ENCODE measurements at regions not wholly inside any gene's neighbourhood (a gene's known extent, or its start where the extent isn't known, plus 50 kb on each side); places are given as distances from the start of the nearest gene placed in this dataset.

DNA sequence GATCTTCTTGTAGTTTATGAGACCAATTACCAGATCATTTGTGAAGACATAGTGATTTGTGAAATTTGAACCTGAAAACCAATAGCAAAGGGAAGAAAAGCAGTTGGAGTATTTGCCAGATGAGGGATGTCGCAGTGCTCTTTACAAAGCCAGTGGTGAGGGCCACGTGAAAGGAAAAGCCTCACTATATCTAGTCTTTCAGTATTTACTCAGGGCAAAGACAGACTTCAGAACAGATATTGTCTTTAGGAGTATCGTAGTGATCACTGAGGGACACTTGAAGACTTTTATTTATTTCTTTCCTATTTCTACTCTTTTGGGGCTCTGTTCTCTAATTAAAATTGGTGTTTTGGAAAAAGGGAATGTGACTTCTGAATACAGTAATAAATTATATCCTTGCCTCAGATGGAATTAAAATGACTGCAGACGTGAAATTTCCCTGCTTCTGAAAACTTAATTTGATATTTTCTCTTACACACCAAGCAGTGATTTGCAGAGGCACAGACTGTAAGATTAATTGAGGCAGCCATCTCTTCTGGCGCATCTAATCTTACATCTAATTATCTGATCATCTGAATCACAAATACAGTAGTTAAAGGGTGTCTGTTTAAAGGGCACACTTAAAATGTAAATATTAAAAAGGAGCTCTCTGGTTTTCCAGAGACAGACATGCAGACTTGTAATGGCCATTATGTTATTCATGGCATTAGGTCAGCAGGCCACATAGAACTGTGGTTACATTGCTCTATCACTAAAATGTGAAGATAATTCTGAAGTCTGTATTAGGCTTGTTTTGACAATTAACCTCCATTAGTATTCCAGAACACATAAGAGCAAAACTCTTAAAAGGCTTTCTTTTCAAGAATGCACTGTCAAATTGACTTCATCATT lies 193.0 kb upstream of the GOLIM4 start:
- H3K27me3 ChIP-seq (ENCODE audit: insufficient read depth, low read length, poor library complexity): no peaks in the 10 kb centered on the region
- H3K4me3 ChIP-seq (ENCODE audit: low read length): no peak overlapping the region
- no peak overlapping the region for H4K5ac ChIP-seq (ENCODE audit: low read length)
- H2BK120ac ChIP-seq (ENCODE audit: low read depth, low read length): no peak overlapping the region
- H3K4me1 ChIP-seq (ENCODE audit: control insufficient read depth, low read depth, low read length): no peaks in the 10 kb centered on the region
- no peak overlapping the region for H3K4me2 ChIP-seq (ENCODE audit: low read length)
- no peaks in the 10 kb centered on the region for H3K79me2 ChIP-seq (ENCODE audit: control insufficient read depth, insufficient read depth, low read length)
- no peak overlapping the region for H2BK5ac ChIP-seq (ENCODE audit: low read length)
- H3K23ac ChIP-seq (ENCODE audit: low read length): no peak overlapping the region
- H3K9ac ChIP-seq (ENCODE audit: low read length): no peak overlapping the region
- no peak overlapping the region for H4K8ac ChIP-seq (ENCODE audit: low read depth, low read length)
- H3K36me3 ChIP-seq (ENCODE audit: control insufficient read depth, insufficient read depth, low read length): no peaks in the 10 kb centered on the region
- H2AK5ac ChIP-seq (ENCODE audit: low read length): no peak overlapping the region
- no peak overlapping the region for H2BK15ac ChIP-seq (replicated peaks; ENCODE audit: low read depth)
- WGBS (ENCODE audit: extremely low coverage, insufficient coverage, low lambda C conversion rate): no CpG with 5 or more reads among the region's 5 CpGs
- H3K4ac ChIP-seq (ENCODE audit: low read depth, low read length): no peak overlapping the region
- no peaks in the 10 kb centered on the region for H3K79me1 ChIP-seq (ENCODE audit: low read length)
- no peak overlapping the region for H3K27ac ChIP-seq (ENCODE audit: low read depth, low read length)
- DNase-seq: no peak
- no peak overlapping the region for H3K18ac ChIP-seq (ENCODE audit: low read length)
- no peak overlapping the region for H3K56ac ChIP-seq (ENCODE audit: low read length)

DNA sequence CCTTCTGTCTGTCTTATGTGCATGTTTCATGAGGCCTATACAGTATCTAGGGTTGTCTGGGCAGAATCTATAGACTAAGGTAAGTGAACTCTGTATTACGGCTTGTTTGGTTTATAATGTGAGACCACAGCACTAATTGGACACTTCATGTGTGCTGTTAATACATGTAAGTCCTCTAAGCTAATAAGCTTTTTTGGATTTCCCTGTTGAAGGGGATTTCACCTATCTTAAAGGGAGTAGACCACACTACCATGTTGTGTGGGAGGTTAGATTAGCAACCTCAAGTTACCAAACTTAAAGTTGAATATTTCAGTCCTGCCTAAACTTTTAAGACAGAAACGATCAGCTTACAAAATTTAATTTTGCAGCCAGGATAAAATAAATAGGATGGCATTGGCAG lies 189.8 kb upstream of the GOLIM4 start:
- no peak for DNase-seq
- no peak overlapping the region for H3K23ac ChIP-seq (ENCODE audit: low read length)
- H2BK15ac ChIP-seq (replicated peaks; ENCODE audit: low read depth): no peak overlapping the region
- H4K8ac ChIP-seq (ENCODE audit: low read depth, low read length): no peak overlapping the region
- no peak overlapping the region for H3K4me2 ChIP-seq (ENCODE audit: low read length)
- no peaks in the 10 kb centered on the region for H3K27me3 ChIP-seq (ENCODE audit: insufficient read depth, low read length, poor library complexity)
- no peak overlapping the region for H2AK5ac ChIP-seq (ENCODE audit: low read length)
- H3K4me3 ChIP-seq (ENCODE audit: low read length): no peak overlapping the region
- no peak overlapping the region for H3K18ac ChIP-seq (ENCODE audit: low read length)
- no peak overlapping the region for H2BK120ac ChIP-seq (ENCODE audit: low read depth, low read length)
- H3K27ac ChIP-seq (ENCODE audit: low read depth, low read length): no peak overlapping the region
- H3K4me1 ChIP-seq (ENCODE audit: control insufficient read depth, low read depth, low read length): no peaks in the 10 kb centered on the region
- no peaks in the 10 kb centered on the region for H3K79me1 ChIP-seq (ENCODE audit: low read length)
- no peak overlapping the region for H3K9ac ChIP-seq (ENCODE audit: low read length)
- H3K36me3 ChIP-seq (ENCODE audit: control insufficient read depth, insufficient read depth, low read length): no peaks in the 10 kb centered on the region
- no peak overlapping the region for H3K4ac ChIP-seq (ENCODE audit: low read depth, low read length)
- H3K79me2 ChIP-seq (ENCODE audit: control insufficient read depth, insufficient read depth, low read length): no peaks in the 10 kb centered on the region
- WGBS (ENCODE audit: extremely low coverage, insufficient coverage, low lambda C conversion rate): no CpG with 5 or more reads among the region's 2 CpGs
- no peak overlapping the region for H4K5ac ChIP-seq (ENCODE audit: low read length)
- no peak overlapping the region for H3K56ac ChIP-seq (ENCODE audit: low read length)
- no peak overlapping the region for H2BK5ac ChIP-seq (ENCODE audit: low read length)

DNA sequence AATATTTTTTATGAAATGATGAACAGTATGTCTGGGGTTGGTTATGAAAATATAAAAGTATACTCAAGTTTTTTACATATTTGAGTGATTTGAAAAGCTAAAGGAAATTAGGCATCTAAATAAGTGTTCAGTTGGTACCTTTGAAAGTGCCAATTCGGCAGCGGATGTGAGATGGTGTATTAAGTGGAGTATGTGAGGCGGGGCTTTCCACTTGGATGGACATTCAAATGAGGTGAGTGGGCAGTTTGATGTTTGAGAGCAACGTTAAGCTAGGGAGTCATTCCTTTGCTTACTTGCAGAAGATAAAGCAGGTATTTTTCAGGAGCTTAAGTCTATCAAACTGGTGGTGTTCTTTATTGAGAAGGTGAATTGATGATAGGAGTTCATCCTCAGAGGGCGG lies 189.0 kb upstream of the GOLIM4 start:
- no peak for DNase-seq
- Histone ChIP-seq H4K5ac (ENCODE audit: low read length) (no peak overlapping the region), H2BK15ac (replicated peaks; ENCODE audit: low read depth) (no peak overlapping the region), H3K9ac (ENCODE audit: low read length) (no peak overlapping the region), H3K27me3 (ENCODE audit: insufficient read depth, low read length, poor library complexity) (no peaks in the 10 kb centered on the region), H3K27ac (ENCODE audit: low read depth, low read length) (no peak overlapping the region), H3K36me3 (ENCODE audit: control insufficient read depth, insufficient read depth, low read length) (no peaks in the 10 kb centered on the region), H2AK5ac (ENCODE audit: low read length) (no peak overlapping the region), H2BK120ac (ENCODE audit: low read depth, low read length) (no peak overlapping the region), H3K79me2 (ENCODE audit: control insufficient read depth, insufficient read depth, low read length) (no peaks in the 10 kb centered on the region), H3K18ac (ENCODE audit: low read length) (no peak overlapping the region), H3K79me1 (ENCODE audit: low read length) (no peaks in the 10 kb centered on the region), H3K4me2 (ENCODE audit: low read length) (no peak overlapping the region), H3K4me3 (ENCODE audit: low read length) (no peak overlapping the region), H3K23ac (ENCODE audit: low read length) (no peak overlapping the region), H3K4ac (ENCODE audit: low read depth, low read length) (no peak overlapping the region), H4K8ac (ENCODE audit: low read depth, low read length) (no peak overlapping the region), H2BK5ac (ENCODE audit: low read length) (no peak overlapping the region), H3K56ac (ENCODE audit: low read length) (no peak overlapping the region), H3K4me1 (ENCODE audit: control insufficient read depth, low read depth, low read length) (no peaks in the 10 kb centered on the region)
- no CpG with 5 or more reads among the region's 5 CpGs for whole genome bisulfite sequencing (ENCODE audit: extremely low coverage, insufficient coverage, low lambda C conversion rate)

DNA sequence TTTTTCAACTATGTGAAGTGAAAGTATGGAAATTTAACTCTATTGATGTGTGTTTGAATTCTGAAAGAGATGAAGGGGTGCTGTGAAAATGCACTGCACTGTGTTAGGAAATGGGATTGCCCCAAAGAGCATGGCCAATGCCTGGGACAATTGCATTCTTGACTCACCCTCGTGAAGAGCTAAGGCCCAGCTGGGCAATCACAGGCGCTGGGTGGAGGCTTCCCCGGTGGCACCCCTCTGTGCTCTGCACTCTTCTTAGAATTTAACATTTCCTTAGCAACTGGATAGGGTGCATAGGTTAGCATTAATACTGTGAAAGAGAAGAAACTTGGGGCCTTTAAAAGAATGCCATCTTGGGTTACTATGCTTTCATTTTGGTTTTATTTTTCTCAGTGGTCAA lies 179.9 kb upstream of the GOLIM4 start:
- Histone ChIP-seq H3K9ac (ENCODE audit: low read length) (no peak overlapping the region), H2BK120ac (ENCODE audit: low read depth, low read length) (no peak overlapping the region), H2BK15ac (replicated peaks; ENCODE audit: low read depth) (no peak overlapping the region), H3K4ac (ENCODE audit: low read depth, low read length) (no peak overlapping the region), H3K36me3 (ENCODE audit: control insufficient read depth, insufficient read depth, low read length) (no peaks in the 10 kb centered on the region), H3K56ac (ENCODE audit: low read length) (no peak overlapping the region), H3K27ac (ENCODE audit: low read depth, low read length) (no peak overlapping the region), H3K79me2 (ENCODE audit: control insufficient read depth, insufficient read depth, low read length) (no peaks in the 10 kb centered on the region), H3K4me1 (ENCODE audit: control insufficient read depth, low read depth, low read length) (peaks cover 4% of the 10 kb centered on the region), H3K4me3 (ENCODE audit: low read length) (no peak overlapping the region), H3K79me1 (ENCODE audit: low read length) (no peaks in the 10 kb centered on the region), H2BK5ac (ENCODE audit: low read length) (no peak overlapping the region), H3K23ac (ENCODE audit: low read length) (no peak overlapping the region), H4K5ac (ENCODE audit: low read length) (no peak overlapping the region), H3K27me3 (ENCODE audit: insufficient read depth, low read length, poor library complexity) (no peaks in the 10 kb centered on the region), H3K4me2 (ENCODE audit: low read length) (no peak overlapping the region), H4K8ac (ENCODE audit: low read depth, low read length) (no peak overlapping the region), H3K18ac (ENCODE audit: low read length) (no peak overlapping the region), H2AK5ac (ENCODE audit: low read length) (no peak overlapping the region)
- DNase-seq: no peak
- WGBS (ENCODE audit: extremely low coverage, insufficient coverage, low lambda C conversion rate): no CpG with 5 or more reads among the region's 3 CpGs

DNA sequence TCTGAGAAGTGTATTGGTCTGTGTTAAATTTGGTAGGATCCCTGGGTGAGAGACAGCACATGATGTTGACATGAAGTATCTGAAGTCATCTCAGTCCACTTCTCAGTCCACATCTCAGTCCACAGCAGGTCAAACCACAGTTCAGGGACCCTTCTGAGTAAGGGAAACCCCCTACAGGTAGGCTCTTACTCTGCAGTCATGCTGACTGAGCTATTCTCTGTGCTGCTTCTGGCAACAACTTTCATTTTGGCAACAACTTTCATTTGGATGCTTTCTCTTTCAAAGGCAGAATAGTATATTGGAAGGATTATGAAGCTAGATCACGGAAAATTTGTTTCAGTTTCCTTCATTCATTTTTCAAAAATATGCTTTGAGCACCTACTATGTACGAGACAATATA lies 178.2 kb upstream of the GOLIM4 start:
- no peaks in the 10 kb centered on the region for H3K79me1 ChIP-seq (ENCODE audit: low read length)
- H3K18ac ChIP-seq (ENCODE audit: low read length): no peak overlapping the region
- H3K4me2 ChIP-seq (ENCODE audit: low read length): no peak overlapping the region
- no CpG with 5 or more reads among the region's 2 CpGs for WGBS (ENCODE audit: extremely low coverage, insufficient coverage, low lambda C conversion rate)
- peaks cover 4% of the 10 kb centered on the region for H3K4me1 ChIP-seq (ENCODE audit: control insufficient read depth, low read depth, low read length)
- no peak overlapping the region for H2BK5ac ChIP-seq (ENCODE audit: low read length)
- no peaks in the 10 kb centered on the region for H3K79me2 ChIP-seq (ENCODE audit: control insufficient read depth, insufficient read depth, low read length)
- no peak overlapping the region for H3K27ac ChIP-seq (ENCODE audit: low read depth, low read length)
- no peak overlapping the region for H2AK5ac ChIP-seq (ENCODE audit: low read length)
- H3K27me3 ChIP-seq (ENCODE audit: insufficient read depth, low read length, poor library complexity): no peaks in the 10 kb centered on the region
- H3K56ac ChIP-seq (ENCODE audit: low read length): no peak overlapping the region
- DNase-seq: no peak
- no peaks in the 10 kb centered on the region for H3K36me3 ChIP-seq (ENCODE audit: control insufficient read depth, insufficient read depth, low read length)
- no peak overlapping the region for H3K9ac ChIP-seq (ENCODE audit: low read length)
- H4K8ac ChIP-seq (ENCODE audit: low read depth, low read length): no peak overlapping the region
- H3K4me3 ChIP-seq (ENCODE audit: low read length): no peak overlapping the region
- no peak overlapping the region for H3K23ac ChIP-seq (ENCODE audit: low read length)
- H2BK15ac ChIP-seq (replicated peaks; ENCODE audit: low read depth): no peak overlapping the region
- no peak overlapping the region for H4K5ac ChIP-seq (ENCODE audit: low read length)
- H2BK120ac ChIP-seq (ENCODE audit: low read depth, low read length): no peak overlapping the region
- no peak overlapping the region for H3K4ac ChIP-seq (ENCODE audit: low read depth, low read length)

DNA sequence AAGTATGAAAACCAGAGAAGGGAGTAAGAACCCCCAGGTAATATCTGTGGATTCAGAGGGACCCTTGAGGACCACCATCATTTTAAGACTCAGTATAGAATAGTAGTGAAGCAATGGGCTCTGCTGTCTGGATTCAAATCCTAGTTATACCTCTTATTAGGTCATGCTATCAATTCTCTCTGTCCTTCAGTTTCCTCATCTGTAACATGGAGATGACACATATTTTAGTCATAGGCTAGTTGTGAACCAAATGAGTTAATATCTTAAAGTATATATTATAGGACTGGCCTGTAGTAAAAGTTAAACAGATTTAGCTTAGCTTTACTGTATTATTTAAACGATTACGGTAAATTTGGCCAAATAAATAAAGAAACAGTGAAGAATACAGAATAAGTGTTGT lies 177.3 kb upstream of the GOLIM4 start:
- Histone ChIP-seq H2BK15ac (replicated peaks; ENCODE audit: low read depth) (no peak overlapping the region), H2BK120ac (ENCODE audit: low read depth, low read length) (no peak overlapping the region), H3K27me3 (ENCODE audit: insufficient read depth, low read length, poor library complexity) (no peaks in the 10 kb centered on the region), H3K4ac (ENCODE audit: low read depth, low read length) (no peak overlapping the region), H3K18ac (ENCODE audit: low read length) (no peak overlapping the region), H3K79me2 (ENCODE audit: control insufficient read depth, insufficient read depth, low read length) (no peaks in the 10 kb centered on the region), H3K56ac (ENCODE audit: low read length) (no peak overlapping the region), H3K4me3 (ENCODE audit: low read length) (no peak overlapping the region), H3K4me1 (ENCODE audit: control insufficient read depth, low read depth, low read length) (peaks cover 4% of the 10 kb centered on the region), H3K27ac (ENCODE audit: low read depth, low read length) (no peak overlapping the region), H3K4me2 (ENCODE audit: low read length) (no peak overlapping the region), H3K79me1 (ENCODE audit: low read length) (no peaks in the 10 kb centered on the region), H4K5ac (ENCODE audit: low read length) (no peak overlapping the region), H3K36me3 (ENCODE audit: control insufficient read depth, insufficient read depth, low read length) (no peaks in the 10 kb centered on the region), H2AK5ac (ENCODE audit: low read length) (no peak overlapping the region), H4K8ac (ENCODE audit: low read depth, low read length) (no peak overlapping the region), H3K23ac (ENCODE audit: low read length) (no peak overlapping the region), H2BK5ac (ENCODE audit: low read length) (no peak overlapping the region), H3K9ac (ENCODE audit: low read length) (no peak overlapping the region)
- 100% methylated on average over 1 of the region's 2 CpGs for WGBS (ENCODE audit: extremely low coverage, insufficient coverage, low lambda C conversion rate)
- no peak for DNase-seq

Data from mesendoderm (in vitro differentiated cells).